Hippocampal formation (tissue), 2 donors: ENCODE measurements at regions not wholly inside any gene's neighbourhood (a gene's known extent, or its start where the extent isn't known, plus 50 kb on each side); places are given as distances from the start of the nearest gene placed in this dataset.
"Not testable (repeated sequence)": the region's sequence is repeated elsewhere in the genome, so short reads cannot be mapped to it uniquely, and the experiment has no call there.

Source experiments
- DNase-seq, 2 donors: peaks; one replicate each; lab custom pipeline; 2025; lab: John Stamatoyannopoulos, UW

GRCh38 chr7:41425926-41426325 is 277.0 kb downstream of the INHBA start:
- no peak for DNase-seq

DNA sequence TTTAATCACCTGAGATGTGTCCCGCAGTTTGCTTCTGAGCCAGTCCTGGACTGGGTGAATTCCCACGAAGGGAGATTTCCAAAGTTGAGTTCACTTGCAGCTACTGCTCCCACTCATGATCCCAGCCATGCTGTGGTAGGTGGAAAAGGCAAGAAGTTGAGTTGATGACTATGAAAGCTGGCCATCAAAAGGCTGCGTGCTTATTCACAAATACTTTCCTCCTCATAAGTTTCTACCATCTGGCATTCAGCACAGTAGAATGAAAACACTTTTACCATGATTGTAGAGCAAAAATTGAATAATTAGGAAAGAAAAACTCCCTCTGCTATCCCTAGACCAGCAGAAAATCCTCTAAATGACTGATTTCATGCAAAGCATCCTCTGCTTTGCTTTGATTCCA is 281.8 kb downstream of the INHBA start:
- DNase-seq, result no peak

GRCh38 chr7:41420421-41420820 is 282.5 kb downstream of the INHBA start:
- no peak for DNase-seq

DNA sequence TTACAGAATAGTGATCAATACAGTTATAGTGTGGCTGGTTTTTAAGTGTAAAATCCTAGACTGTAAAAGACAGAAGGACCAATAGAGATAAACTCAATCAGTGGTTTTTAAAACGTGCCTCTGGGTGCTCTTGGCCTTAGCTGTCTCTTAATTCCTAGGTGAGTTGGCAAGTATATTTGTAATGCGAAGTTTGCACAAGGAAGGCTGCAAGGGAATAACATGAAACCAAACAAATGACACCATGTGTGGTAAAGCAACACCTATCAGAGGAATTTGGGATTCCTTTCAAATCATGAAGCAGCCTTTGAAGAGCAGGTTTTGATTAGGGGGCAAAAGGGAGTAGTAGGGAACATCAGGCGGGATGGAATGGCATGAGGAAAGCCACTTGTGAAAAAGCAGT is 284.6 kb downstream of the INHBA start:
- no peak for DNase-seq

- no peak for DNase-seq
Observed at GRCh38 chr7:41416208-41416595, 286.7 kb downstream of the INHBA start.

DNA sequence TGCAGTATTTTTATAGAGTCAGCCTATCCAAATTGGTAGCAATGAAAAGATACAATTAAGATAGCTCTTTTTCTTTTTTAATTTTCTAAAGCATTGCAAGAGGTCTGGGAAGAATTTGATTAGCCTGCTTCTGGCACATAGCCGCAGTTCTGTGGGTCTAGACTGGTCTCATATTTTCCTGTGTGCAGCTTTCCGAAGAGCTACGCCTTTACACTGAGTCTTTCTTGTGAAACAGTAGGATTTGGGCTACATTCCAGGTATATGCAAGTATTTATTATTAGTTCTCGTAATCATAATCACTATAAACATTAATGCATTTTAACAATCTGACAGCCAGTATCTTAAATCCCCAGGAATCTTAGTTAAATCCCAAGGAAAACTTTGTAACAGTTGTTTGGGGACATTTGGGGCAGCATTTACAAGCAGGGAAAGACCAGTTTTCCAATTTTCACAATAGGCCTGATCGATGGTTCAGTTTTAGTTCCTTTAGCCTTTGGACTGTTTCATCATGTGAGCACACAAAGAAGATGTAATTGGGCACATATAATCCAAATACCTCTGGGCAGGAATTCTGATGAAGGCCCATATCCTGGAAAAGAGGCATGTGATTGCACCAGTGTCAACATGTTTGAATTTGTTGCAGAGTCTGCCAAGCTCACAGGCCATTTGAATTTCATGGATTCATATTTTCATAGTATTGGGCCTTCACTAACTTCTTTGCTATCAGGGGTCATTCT is 287.3 kb downstream of the INHBA start:
- DNase-seq, result no peak

DNA sequence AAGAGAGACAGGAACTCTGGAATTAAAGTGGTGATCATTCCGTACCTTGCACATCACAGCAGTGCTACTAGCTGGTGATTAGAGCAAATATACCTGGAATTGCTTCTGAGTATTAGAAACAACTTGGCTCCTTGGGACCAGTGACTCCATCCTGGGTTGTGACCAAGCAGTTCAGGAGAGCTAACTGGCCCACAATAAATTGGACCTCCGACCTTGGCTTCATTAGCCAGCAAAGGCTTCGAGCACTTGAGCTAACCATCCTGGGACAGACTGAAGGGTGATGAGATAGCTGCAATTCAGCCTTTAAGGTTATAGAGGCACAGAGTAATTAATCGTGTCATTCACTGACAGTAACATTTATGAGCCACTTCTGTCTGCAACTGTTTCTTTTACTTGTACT is 287.8 kb downstream of the INHBA start:
- DNase-seq, result no peak

DNA sequence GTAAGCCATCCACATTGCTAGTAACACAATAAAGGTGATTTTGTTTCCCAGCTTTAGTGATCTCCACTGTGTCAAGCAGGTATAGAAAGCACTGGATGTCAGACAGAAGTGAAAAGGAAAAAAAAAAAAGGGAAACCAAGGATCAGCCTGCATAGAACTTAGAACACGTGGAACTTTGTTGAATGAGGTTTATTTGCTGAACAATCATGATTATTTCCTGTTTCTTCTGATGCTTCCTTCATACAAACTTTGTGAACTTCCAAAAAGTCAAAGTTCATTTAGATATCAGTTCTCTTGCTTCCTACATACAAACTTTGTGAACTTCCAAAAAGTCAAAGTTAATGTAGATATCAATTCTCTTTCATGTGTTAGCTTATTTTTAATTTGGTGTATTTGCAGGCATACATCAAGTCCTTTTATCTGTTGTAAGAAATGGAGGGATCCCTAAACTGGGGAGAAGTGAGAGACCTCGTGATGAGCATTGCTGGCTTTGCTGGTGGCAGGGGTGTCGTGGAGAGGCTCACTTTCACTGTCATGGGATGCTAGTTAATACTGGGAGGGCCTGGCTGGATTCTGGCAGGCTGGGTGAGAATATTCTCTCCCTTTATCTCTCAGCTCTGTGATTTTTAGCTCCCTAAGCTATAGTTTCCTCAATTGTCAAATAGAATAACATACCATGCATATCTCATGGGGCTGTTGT is 298.4 kb downstream of the INHBA start:
- no peak for DNase-seq

- no peak for DNase-seq
Observed at GRCh38 chr7:41403291-41403690, 299.6 kb downstream of the INHBA start.

DNA sequence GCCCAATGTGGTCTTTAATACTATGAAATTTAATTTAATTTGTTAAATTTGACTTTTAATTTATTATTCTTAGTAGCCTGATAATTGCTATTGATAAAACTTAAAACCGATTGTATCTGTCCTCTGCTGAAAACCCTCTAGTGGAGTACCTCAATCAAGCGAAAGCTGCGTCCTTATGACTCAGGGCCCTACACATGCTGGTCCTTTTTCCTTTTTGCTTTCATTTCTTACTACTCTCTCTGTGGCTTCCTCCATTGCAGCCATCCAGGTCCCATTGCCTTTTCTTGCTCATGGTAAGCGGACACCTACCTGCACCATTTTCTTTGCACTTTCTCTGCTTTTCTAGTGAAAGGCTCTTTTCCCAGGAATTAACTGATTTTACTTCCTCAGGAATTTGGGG is 301.1 kb downstream of the INHBA start:
- DNase-seq, result no peak

GRCh38 chr7:41399171-41399570 is 303.7 kb downstream of the INHBA start:
- no peak for DNase-seq

DNA sequence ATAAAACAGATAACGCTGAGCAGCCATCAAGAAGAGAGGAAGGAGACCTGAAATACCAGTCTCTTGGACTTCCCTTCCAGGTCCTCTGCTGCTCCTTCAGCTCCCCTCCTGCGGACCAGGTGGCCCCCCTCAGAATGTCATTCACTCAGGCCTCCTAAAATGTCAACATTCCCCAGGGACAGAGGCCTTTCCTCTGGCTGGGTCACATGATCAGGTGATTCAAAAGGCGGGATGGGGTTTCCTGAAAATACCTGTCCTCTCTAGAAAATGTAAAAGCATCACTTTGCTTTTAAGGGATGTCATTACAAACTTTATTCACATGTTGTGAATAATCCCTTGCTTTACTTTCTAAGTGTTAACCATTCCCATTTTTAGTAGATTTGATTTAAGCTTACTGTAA is 311.1 kb downstream of the INHBA start:
- no peak for DNase-seq

GRCh38 chr7:41388933-41389332 is 314.0 kb downstream of the INHBA start:
- not testable (repeated sequence) for DNase-seq

GRCh38 chr7:41385996-41386395 is 316.9 kb downstream of the INHBA start:
- no peak for DNase-seq

GRCh38 chr7:41384418-41384817 is 318.5 kb downstream of the INHBA start:
- no peak for DNase-seq

DNA sequence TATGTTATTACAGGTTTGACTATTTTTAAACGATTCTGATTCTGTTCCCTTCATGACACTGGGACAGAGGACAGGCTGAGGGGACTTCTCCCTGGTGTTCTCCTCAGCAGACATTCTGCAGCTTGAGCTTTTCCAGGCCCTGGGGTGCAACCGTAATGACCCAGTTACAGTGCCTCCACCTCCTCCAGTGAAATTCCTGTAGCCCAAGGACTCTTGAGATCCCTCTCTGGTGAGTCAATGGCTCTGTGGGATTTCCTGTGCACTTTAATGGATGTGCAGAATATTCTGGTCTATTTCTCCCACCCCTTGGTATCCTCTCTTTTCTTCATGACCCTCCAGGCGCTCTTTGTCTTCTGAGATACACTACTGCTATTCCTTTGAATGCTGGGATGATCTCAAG is 319.3 kb downstream of the INHBA start:
- no peak for DNase-seq

DNA sequence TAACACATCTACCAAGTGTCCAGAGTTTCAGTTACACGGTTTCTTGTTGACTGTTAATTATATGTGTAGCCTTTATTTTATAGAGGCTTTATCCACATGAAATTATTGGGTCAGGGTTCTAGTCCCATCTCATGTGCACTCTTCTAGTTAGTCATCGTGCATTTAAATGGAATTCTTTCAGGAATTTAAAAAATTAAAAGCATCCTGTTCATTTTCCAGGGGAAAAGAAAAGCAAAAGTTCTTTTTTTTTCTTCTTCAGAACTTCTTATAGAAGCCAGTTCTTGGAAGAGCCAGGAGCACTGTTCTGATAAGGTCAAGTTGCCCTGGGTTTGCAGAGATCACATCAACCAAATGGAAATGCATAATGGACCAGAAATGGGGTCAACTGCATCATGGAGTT is 324.7 kb downstream of the INHBA start:
- no peak for DNase-seq

- DNase-seq, result no peak
Observed at GRCh38 chr7:41375582-41375981, 327.3 kb downstream of the INHBA start.

DNA sequence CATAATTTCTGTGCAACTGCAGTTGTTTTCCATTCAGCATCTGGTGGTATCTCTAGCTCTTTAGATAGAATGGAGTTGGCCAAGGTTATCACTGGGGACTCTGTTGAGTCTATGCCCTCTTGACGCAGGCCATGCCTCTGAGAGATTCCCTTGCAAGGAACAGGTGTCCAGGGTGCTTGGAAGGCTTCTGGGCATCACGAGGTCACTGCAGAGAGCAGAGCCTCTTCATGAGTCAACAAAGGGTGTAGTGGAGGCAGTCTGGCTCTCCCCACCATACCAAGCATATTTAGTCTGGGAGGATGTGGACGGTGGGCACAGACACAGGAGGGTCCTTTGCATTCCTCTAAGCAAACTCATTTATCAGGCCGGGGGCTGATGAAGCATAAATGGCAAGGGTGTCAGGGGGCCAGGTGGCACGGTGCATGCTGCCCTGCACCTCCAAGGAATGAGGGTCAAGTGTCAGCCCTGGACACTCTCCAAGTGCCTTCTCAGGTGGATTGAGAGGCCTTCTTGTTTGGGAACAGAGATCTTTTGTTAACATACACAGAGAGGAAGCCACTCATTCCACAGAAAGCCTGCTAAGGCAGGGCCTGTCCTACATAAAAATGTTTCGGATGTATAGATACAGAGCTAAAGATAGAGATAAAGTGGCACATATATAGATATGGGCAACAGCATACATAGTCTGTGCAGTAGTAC is 328.6 kb downstream of the INHBA start:
- no peak for DNase-seq

DNA sequence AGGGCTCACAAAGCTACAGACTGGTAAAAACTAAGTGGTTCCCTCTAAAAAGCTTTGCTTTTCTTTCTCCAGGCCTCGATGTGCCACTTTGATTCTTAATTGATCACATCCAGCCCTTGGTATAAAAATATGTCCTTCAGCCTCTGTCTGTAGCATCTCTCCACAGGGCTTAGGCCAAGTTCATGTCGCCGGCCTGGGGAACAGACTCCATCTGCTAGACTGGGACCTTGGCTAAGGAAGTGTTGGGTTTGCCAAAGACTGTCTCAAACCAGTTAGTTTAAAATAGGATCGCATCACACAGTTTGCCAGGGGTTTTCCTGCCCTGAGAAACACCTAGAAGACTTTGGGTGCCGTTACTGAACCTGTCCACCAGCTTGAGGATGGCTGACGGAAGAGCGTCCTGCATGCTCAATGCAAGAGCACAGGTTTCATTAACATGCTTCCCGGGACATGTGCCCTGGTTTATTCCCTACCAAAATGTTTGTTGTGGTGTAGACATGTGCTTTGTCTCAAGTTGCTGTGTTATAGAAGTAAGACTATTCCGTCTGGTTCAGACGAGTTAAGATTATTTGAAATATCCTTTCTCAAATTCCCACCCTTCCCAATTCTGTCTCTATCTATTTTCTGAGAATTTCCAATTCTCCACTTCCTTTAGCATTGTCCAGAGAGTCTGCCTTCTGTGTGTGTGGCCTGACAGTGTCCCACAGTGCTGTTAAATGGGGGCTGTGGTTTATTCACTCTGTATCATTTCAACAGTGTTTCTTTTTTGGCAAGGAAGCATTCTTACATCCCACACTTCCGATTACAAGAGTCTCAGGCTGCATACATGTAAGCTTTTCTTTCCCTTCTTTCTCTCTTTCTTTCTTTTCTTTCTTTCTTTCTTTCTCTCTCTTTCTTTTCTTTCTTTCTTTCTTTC is 334.7 kb downstream of the INHBA start:
- no peak for DNase-seq

GRCh38 chr7:41351091-41351490 is 351.8 kb downstream of the INHBA start:
- no peak for DNase-seq

- DNase-seq, result no peak
Observed at GRCh38 chr7:41346878-41347277, 356.0 kb downstream of the INHBA start.
